ENCODE measurements at regions not wholly inside any gene's neighbourhood (a gene's known extent, or its start where the extent isn't known, plus 50 kb on each side); places are given as distances from the start of the nearest gene placed in this dataset.

GRCh38 chr10:9613338-9614075 is 1404.2 kb upstream of the CELF2 start:
- no peak for DNase-seq (ENCODE audit: low read depth in 2 of 2)

GRCh38 chr10:9615189-9615588 is 1402.5 kb upstream of the CELF2 start:
- no peak for DNase-seq (ENCODE audit: low read depth in 2 of 2)

- DNase-seq (ENCODE audit: low read depth in 2 of 2), result no peak
Measured at GRCh38 chr10:9621216-9621615, 1396.5 kb upstream of the CELF2 start.

GRCh38 chr10:9625304-9625703 is 1392.4 kb upstream of the CELF2 start:
- DNase-seq (ENCODE audit: low read depth in 2 of 2), result no peak

GRCh38 chr10:9634466-9634865 is 1383.2 kb upstream of the CELF2 start:
- no peak for DNase-seq (ENCODE audit: low read depth in 2 of 2)

GRCh38 chr10:9635691-9636090 is 1382.0 kb upstream of the CELF2 start:
- no peak for DNase-seq (ENCODE audit: low read depth in 2 of 2)

GRCh38 chr10:9636216-9636615 is 1381.5 kb upstream of the CELF2 start:
- no peak for DNase-seq (ENCODE audit: low read depth in 2 of 2)

- no peak for DNase-seq (ENCODE audit: low read depth in 2 of 2)
Measured at GRCh38 chr10:9643782-9644181, 1373.9 kb upstream of the CELF2 start.

GRCh38 chr10:9645404-9645803 is 1372.3 kb upstream of the CELF2 start:
- no peak for DNase-seq (ENCODE audit: low read depth in 2 of 2)

GRCh38 chr10:9645928-9646600 is 1371.6 kb upstream of the CELF2 start:
- no peak for DNase-seq (ENCODE audit: low read depth in 2 of 2)

GRCh38 chr10:9654261-9654660 is 1363.4 kb upstream of the CELF2 start:
- DNase-seq (ENCODE audit: low read depth in 2 of 2), result no peak

GRCh38 chr10:9656386-9656785 is 1361.3 kb upstream of the CELF2 start:
- DNase-seq (ENCODE audit: low read depth in 2 of 2), result no peak

- no peak for DNase-seq (ENCODE audit: low read depth in 2 of 2)
Measured at GRCh38 chr10:9656996-9657395, 1360.7 kb upstream of the CELF2 start.

GRCh38 chr10:9657530-9657929 is 1360.1 kb upstream of the CELF2 start:
- DNase-seq (ENCODE audit: low read depth in 2 of 2), result no peak

- DNase-seq (ENCODE audit: low read depth in 2 of 2), result no peak
Measured at GRCh38 chr10:9668411-9668810, 1349.3 kb upstream of the CELF2 start.

- DNase-seq (ENCODE audit: low read depth in 2 of 2), result no peak
Measured at GRCh38 chr10:9670911-9671310, 1346.8 kb upstream of the CELF2 start.

- DNase-seq (ENCODE audit: low read depth in 2 of 2), result no peak
Measured at GRCh38 chr10:9681655-9682054, 1336.0 kb upstream of the CELF2 start.

- DNase-seq (ENCODE audit: low read depth in 2 of 2), result no peak
Measured at GRCh38 chr10:9682802-9683201, 1334.9 kb upstream of the CELF2 start.

- no peak for DNase-seq (ENCODE audit: low read depth in 2 of 2)
Measured at GRCh38 chr10:9684186-9684585, 1333.5 kb upstream of the CELF2 start.

GRCh38 chr10:9685596-9685995 is 1332.1 kb upstream of the CELF2 start:
- DNase-seq (ENCODE audit: low read depth in 2 of 2), result no peak

- no peak for DNase-seq (ENCODE audit: low read depth in 2 of 2)
Measured at GRCh38 chr10:9688711-9689110, 1329.0 kb upstream of the CELF2 start.

- DNase-seq (ENCODE audit: low read depth in 2 of 2), result no peak
Measured at GRCh38 chr10:9707216-9707615, 1310.5 kb upstream of the CELF2 start.

- DNase-seq (ENCODE audit: low read depth in 2 of 2), result no peak
Measured at GRCh38 chr10:9709849-9710248, 1307.8 kb upstream of the CELF2 start.

- DNase-seq (ENCODE audit: low read depth in 2 of 2), result no peak
Measured at GRCh38 chr10:9712393-9712792, 1305.3 kb upstream of the CELF2 start.

Measured in activated CD4-positive, alpha-beta T cell treated with anti-CD3 and anti-CD28 coated beads for 24 hours (primary cell).